Transverse colon (tissue), 4 donors: ENCODE measurements at regions not wholly inside any gene's neighbourhood (a gene's known extent, or its start where the extent isn't known, plus 50 kb on each side); places are given as distances from the start of the nearest gene placed in this dataset.

ENCODE experiments used
- DNase-seq: peaks from one replicate; pipeline ENCODE4 v3.0.0-alpha.2; 2019
- H3K27ac ChIP-seq, 4 donors: fragments of 200-600 bp; sonication (generic); 2 replicates each; pipeline ENCODE4 v1.5.1; 2016 to 2018; ENCODE audit warnings: inconsistent platforms in 4 of 4
- H3K27me3 ChIP-seq: fragments of 200-600 bp; sonication (generic); 2 replicates; pipeline ENCODE4 v1.5.1; 2017; ENCODE audit warnings: inconsistent platforms
- H3K36me3 ChIP-seq, 4 donors: fragments of 200-600 bp; sonication (generic); 2 replicates each; pipeline ENCODE4 v1.5.1; 2017 to 2019; ENCODE audit warnings: inconsistent platforms in 4 of 4
- H3K4me1 ChIP-seq, 4 donors: fragments of 200-600 bp; sonication (generic); 2 replicates each; pipeline ENCODE4 v1.5.1; 2017 to 2020; ENCODE audit warnings: inconsistent platforms in 4 of 4
- H3K4me3 ChIP-seq, 4 donors: fragments of 200-600 bp; sonication (generic); 1 replicate in 1 of 4; 2 replicates in 3 of 4; pipeline versions ENCODE4 v1.5.1 to v1.6.1; 2017 to 2019; ENCODE audit warnings: inconsistent platforms in 4 of 4
- H3K9me3 ChIP-seq, 2 donors: fragments of 200-600 bp; sonication (generic); 2 replicates each; pipeline ENCODE4 v1.5.1; 2017 to 2019; ENCODE audit warnings: inconsistent platforms in 2 of 2
- CTCF ChIP-seq, 5 experiments: fragments of 200-600 bp in 3 of 5; fragments of 450-650 bp in 2 of 5; sonication (generic) in 3 of 5; IDR thresholded peaks; 1 replicate in 2 of 5; 2 replicates in 3 of 5; pipeline ENCODE4 v1.5.1; 2016 to 2017; ENCODE audit warnings: antibody characterized with exemption in 5 of 5, inconsistent platforms in 3 of 5, mild to moderate bottlenecking in 2 of 5, moderate library complexity in 1 of 5
- EP300 ChIP-seq: sonication (generic); formaldehyde crosslinking; IDR thresholded peaks from one replicate; pipeline ENCODE4 v1.6.1; 2017; ENCODE audit warnings: antibody characterized with exemption, low read depth
- POLR2A ChIP-seq: fragments of 450-650 bp; IDR thresholded peaks from one replicate; pipeline ENCODE4 v1.6.1; 2016; ENCODE audit warnings: antibody characterized with exemption, mild to moderate bottlenecking, moderate library complexity
- POLR2AphosphoS5 ChIP-seq, 3 donors: sonication (generic); formaldehyde crosslinking; IDR thresholded peaks; one replicate each; pipeline ENCODE4 v1.6.1; 2016; ENCODE audit warnings: antibody characterized with exemption in 3 of 3
- WGBS, 2 donors: methylation state at CpG; one replicate each; pipeline ENCODE4 v1.1.5; 2018; ENCODE audit warnings: low coverage in 1 of 2; 5-methylcytosine and 5-hydroxymethylcytosine counted together
- in situ Hi-C, 4 donors: fragments of 200-750 bp; cut with MboI; loops; one replicate each; pipeline versions ENCODE4 v1.15.0 to v1.15.1; 2017; ENCODE audit warnings: low sequenced_read_pairs in 3 of 4, low pct_ligation_motif_present in 1 of 4, low pct_unique_long_range_greater_than_20kb in 1 of 4
- intact Hi-C: fragments of 100-400 bp; cut with DNase I; formaldehyde crosslinking; loops from one replicate; pipeline ENCODE4 v1.15.1; 2023; ENCODE audit warnings: low total_unique reads

- peaks cover 0 to 12% (median 2%) of the 10 kb centered on the region in 4 donors for H3K4me1 ChIP-seq
- no peak overlapping the region for H3K4me3 ChIP-seq
- no peaks in the 10 kb centered on the region for H3K36me3 ChIP-seq
- intact Hi-C loops, result loop anchor here (5.0 to 10.0 kb wide), 2 partner anchors 1020 to 1143 kb away; no protein-coding TSS in a partner anchor
- in situ Hi-C loops, result no loop called here
- H3K9me3 ChIP-seq, result no peaks in the 10 kb centered on the region
- no peak for DNase-seq
- H3K27ac ChIP-seq, result no peak overlapping the region
- 94% methylated on average over 1 of the region's 1 CpG; no CpG with 5 or more reads in 1 of the 2 donors for WGBS, 2 donors
- peak; percentile 53 to 62 (median 55) for TF ChIP-seq CTCF (IDR thresholded peaks at IDR 0.05)
- no peak for TF ChIP-seq POLR2AphosphoS5 (IDR thresholded peaks at IDR 0.05)
- H3K27me3 ChIP-seq, result no peaks in the 10 kb centered on the region
Measured at GRCh38 chr4:79042079-79042674, 102.9 kb upstream of the PAQR3 start.

- no peak for DNase-seq
- intact Hi-C loops (no loop called here), in situ Hi-C loops (no loop called here)
- no peaks in the 10 kb centered on the region for H3K36me3 ChIP-seq
- no peak overlapping the region for H3K27ac ChIP-seq
- H3K27me3 ChIP-seq, result no peaks in the 10 kb centered on the region
- TF ChIP-seq POLR2AphosphoS5 (IDR thresholded peaks at IDR 0.05) (no peak), POLR2A (no peak), CTCF (IDR thresholded peaks at IDR 0.05) (no peak), EP300 (no peak)
- WGBS, 2 donors, result 81 to 90% methylated on average over 2 of the region's 2 CpGs
- no peak overlapping the region for H3K4me3 ChIP-seq
- no peaks in the 10 kb centered on the region for H3K9me3 ChIP-seq
- no peaks in the 10 kb centered on the region for H3K4me1 ChIP-seq
Measured at GRCh38 chr4:79034544-79034943, 95.3 kb upstream of the PAQR3 start.

- 48 to 50% methylated on average over 1 of the region's 1 CpG for WGBS, 2 donors
- Histone ChIP-seq H3K27me3 (no peaks in the 10 kb centered on the region), H3K4me3 (no peak overlapping the region), H3K9me3 (no peaks in the 10 kb centered on the region), H3K4me1 (no peaks in the 10 kb centered on the region), H3K27ac (no peak overlapping the region), H3K36me3 (no peaks in the 10 kb centered on the region)
- DNase-seq, result no peak
- in situ Hi-C loops, result no loop called here
- intact Hi-C loops, result no loop called here
- TF ChIP-seq EP300 (no peak), POLR2A (no peak), CTCF (IDR thresholded peaks at IDR 0.05) (no peak), POLR2AphosphoS5 (IDR thresholded peaks at IDR 0.05) (no peak)
Measured at GRCh38 chr4:79030973-79031372, 91.7 kb upstream of the PAQR3 start.

GRCh38 chr4:79027656-79028055 is 88.4 kb upstream of the PAQR3 start:
- in situ Hi-C loops, result no loop called here
- H3K36me3 ChIP-seq, result no peaks in the 10 kb centered on the region
- TF ChIP-seq CTCF (IDR thresholded peaks at IDR 0.05), result no peak
- no peak for TF ChIP-seq POLR2A
- TF ChIP-seq EP300, result no peak
- TF ChIP-seq POLR2AphosphoS5 (IDR thresholded peaks at IDR 0.05), result no peak
- no peaks in the 10 kb centered on the region for H3K4me1 ChIP-seq
- intact Hi-C loops, result no loop called here
- H3K4me3 ChIP-seq, result no peak overlapping the region
- H3K27me3 ChIP-seq, result no peaks in the 10 kb centered on the region
- WGBS, 2 donors, result 90 to 91% methylated on average over 2 to 4 of the region's 4 CpGs
- H3K9me3 ChIP-seq, result no peaks in the 10 kb centered on the region
- DNase-seq, result no peak
- no peak overlapping the region for H3K27ac ChIP-seq
